HEK293T (cell line): ENCODE measurements at regions not wholly inside any gene's neighbourhood (a gene's known extent, or its start where the extent isn't known, plus 50 kb on each side); places are given as distances from the start of the nearest gene placed in this dataset.

ENCODE experiments used
- BHLHE40 ChIP-seq: fragments of 450-650 bp; IDR thresholded peaks from 2 replicates; pipeline ENCODE4 v1.6.1; 2016; ENCODE audit warnings: mild to moderate bottlenecking, moderate library complexity, borderline replicate concordance
- ELF4 ChIP-seq: fragments of 450-650 bp; IDR thresholded peaks from 2 replicates; pipeline ENCODE4 v1.6.1; 2017; ENCODE audit warnings: antibody characterized with exemption
- HDGF ChIP-seq: fragments of 450-650 bp; IDR thresholded peaks from 2 replicates; pipeline ENCODE4 v1.6.1; 2017; ENCODE audit warnings: antibody characterized with exemption, borderline replicate concordance
- PKNOX1 ChIP-seq: fragments of 450-650 bp; IDR thresholded peaks from 2 replicates; pipeline ENCODE4 v1.6.1; 2016
- SP1 ChIP-seq: fragments of 450-650 bp; IDR thresholded peaks from 2 replicates; pipeline ENCODE4 v1.6.1; 2017

GRCh38 chr1:40921522-40921921 is 58.0 kb upstream of the CTPS1 start:
- no peak for TF ChIP-seq HDGF
- TF ChIP-seq PKNOX1: no peak
- TF ChIP-seq SP1: no peak
- TF ChIP-seq ELF4: no peak
- TF ChIP-seq BHLHE40: no peak
